Endothelial cell of umbilical vein (primary cell): ENCODE measurements at regions not wholly inside any gene's neighbourhood (a gene's known extent, or its start where the extent isn't known, plus 50 kb on each side); places are given as distances from the start of the nearest gene placed in this dataset.

Source experiments
- BruUV-seq: library from RNA; stranded (reverse); fragments of 400-500 nt; replicated peaks from 2 replicates; lab custom pipeline; 2021; lab: Mats Ljungman, UMichigan
- CTCF ChIA-PET: fragments of 300-600, 350-600 bp; sonication (Branson Sonifier 250); formaldehyde crosslinking; loops from one replicate; lab custom pipeline; 2021; ENCODE audit warnings: antibody characterized with exemption, inconsistent platforms; lab: Charles Lee
- POLR2A ChIA-PET: fragments of 300-600, 350-600 bp; sonication (Branson Sonifier 250); formaldehyde crosslinking; loops from one replicate; lab custom pipeline; 2021; ENCODE audit warnings: antibody characterized with exemption, inconsistent platforms; lab: Charles Lee
- DNase-seq: peaks from one replicate; pipeline ENCODE4 v3.0.0-alpha.2; 2011; ENCODE audit warnings: low read depth, low spot score
- FAIRE-seq: peaks from 2 replicates; lab custom pipeline; 2011; peaks lifted over from hg19 to GRCh38; lab: Jason Lieb, UNC
- H2AFZ ChIP-seq: 2 replicates; pipeline ENCODE4 v1.6.0; 2012; ENCODE audit warnings: low read depth, low read length, control low read depth, inconsistent platforms
- H3K27ac ChIP-seq: 2 replicates; pipeline ENCODE4 v1.5.1; 2011; ENCODE audit warnings: low read depth, mild to moderate bottlenecking, control low read depth, low read length, moderate library complexity; ENCODE audit not compliant: insufficient read depth
- H3K27me3 ChIP-seq, 2 experiments: 2 replicates each; pipeline versions ENCODE4 v1.6.0 to v1.6.1; 2011; ENCODE audit warnings: low read length in 2 of 2, mixed read lengths in 1 of 2; ENCODE audit not compliant: control insufficient read depth in 2 of 2, insufficient read depth in 2 of 2
- H3K36me3 ChIP-seq, 2 experiments: 2 replicates in 1 of 2; 3 replicates in 1 of 2; pipeline ENCODE4 v1.5.1; 2011; ENCODE audit warnings: low read length in 2 of 2, mild to moderate bottlenecking in 1 of 2, moderate library complexity in 1 of 2; ENCODE audit not compliant: control insufficient read depth in 2 of 2, insufficient read depth in 2 of 2; ENCODE audit errors: extremely low read depth in 1 of 2
- H3K4me1 ChIP-seq: 3 replicates; pipeline ENCODE4 v1.5.1; 2011; ENCODE audit warnings: mild to moderate bottlenecking, low read length; ENCODE audit not compliant: control insufficient read depth, insufficient read depth; ENCODE audit errors: extremely low read depth
- H3K4me2 ChIP-seq: 2 replicates; pipeline ENCODE4 v1.6.1; 2011; ENCODE audit warnings: low read length, control low read depth, mixed read lengths; ENCODE audit not compliant: insufficient read depth
- H3K4me3 ChIP-seq, 3 experiments: fragments of 200-600 bp in 1 of 3; sonication (generic), shearing (Covaris generic) in 1 of 3; replicated peaks in 1 of 3; 2 replicates each; pipeline ENCODE4 v1.5.1; 2011 to 2016; ENCODE audit warnings: control low read depth in 3 of 3, low read length in 3 of 3, mild to moderate bottlenecking in 2 of 3, inconsistent platforms in 1 of 3, low read depth in 1 of 3, moderate library complexity in 1 of 3; ENCODE audit not compliant: insufficient read depth in 1 of 3
- H3K79me2 ChIP-seq: 2 replicates; pipeline ENCODE4 v1.6.0; 2012; ENCODE audit warnings: low read length, inconsistent platforms; ENCODE audit not compliant: control insufficient read depth, insufficient read depth
- H3K9ac ChIP-seq: replicated peaks from 2 replicates; pipeline ENCODE3; 2011; ENCODE audit warnings: low read length, control low read depth; ENCODE audit not compliant: insufficient read depth; ENCODE audit errors: extremely low read depth
- H3K9me1 ChIP-seq: replicated peaks from 3 replicates; pipeline ENCODE4 v1.6.0; 2011; ENCODE audit warnings: mild to moderate bottlenecking, low read length; ENCODE audit not compliant: control insufficient read depth, insufficient read depth; ENCODE audit errors: extremely low read depth
- H3K9me3 ChIP-seq: replicated peaks from 2 replicates; pipeline ENCODE4 v1.5.1; 2012; ENCODE audit warnings: low read length, inconsistent platforms; ENCODE audit not compliant: control insufficient read depth, insufficient read depth
- H4K20me1 ChIP-seq: replicated peaks from 2 replicates; pipeline ENCODE3; 2011; ENCODE audit warnings: mild to moderate bottlenecking, low read length; ENCODE audit not compliant: control insufficient read depth, insufficient read depth; ENCODE audit errors: extremely low read depth
- CTCF ChIP-seq, 2 donors: IDR thresholded peaks; 1 replicate in 1 of 2; 2 replicates in 1 of 2; pipeline ENCODE4 v1.5.1; 2011; ENCODE audit warnings: low read length in 2 of 2, mild to moderate bottlenecking in 2 of 2, moderate library complexity in 2 of 2, control low read depth in 1 of 2, inconsistent platforms in 1 of 2, low read depth in 1 of 2; ENCODE audit not compliant: insufficient read depth in 1 of 2; ENCODE audit errors: extremely low read depth in 1 of 2
- EZH2 ChIP-seq: IDR thresholded peaks from 2 replicates; pipeline ENCODE4 v1.6.1; 2012; ENCODE audit warnings: borderline replicate concordance, low read depth, mild to moderate bottlenecking, moderate library complexity, low read length, inconsistent platforms; ENCODE audit not compliant: severe bottlenecking
- FOS ChIP-seq: IDR thresholded peaks from 2 replicates; pipeline ENCODE4 v1.6.1; 2011; ENCODE audit warnings: mild to moderate bottlenecking, low read length, moderate library complexity, borderline replicate concordance; ENCODE audit not compliant: insufficient read depth
- GATA2 ChIP-seq: IDR thresholded peaks from 2 replicates; pipeline ENCODE4 v1.7.0; 2011; ENCODE audit warnings: low read depth, mild to moderate bottlenecking, moderate library complexity, mixed read lengths, low read length; ENCODE audit not compliant: insufficient read length, insufficient read depth
- JUN ChIP-seq: IDR thresholded peaks from 2 replicates; pipeline ENCODE4 v1.6.1; 2011; ENCODE audit warnings: borderline replicate concordance, low read depth; ENCODE audit not compliant: insufficient read length, insufficient read depth
- MAX ChIP-seq: IDR thresholded peaks from 2 replicates; pipeline ENCODE4 v1.6.1; 2011; ENCODE audit not compliant: insufficient read depth, insufficient read length
- MYC ChIP-seq: IDR thresholded peaks from one replicate; pipeline ENCODE4 v1.6.1; 2011; ENCODE audit warnings: mild to moderate bottlenecking, low read depth, low read length
- POLR2A ChIP-seq: IDR thresholded peaks from 2 replicates; pipeline ENCODE4 v1.6.1; 2012; ENCODE audit warnings: low read depth, mild to moderate bottlenecking, control low read depth, low read length
- POLR2AphosphoS5 ChIP-seq: IDR thresholded peaks from 2 replicates; pipeline ENCODE4 v1.6.1; 2012; ENCODE audit warnings: low read depth, mild to moderate bottlenecking, control low read depth, low read length, moderate library complexity; ENCODE audit not compliant: insufficient read depth
- dilution Hi-C: fragments of 300-500 bp; cut with MboI; formaldehyde crosslinking; loops from one replicate; pipeline ENCODE4 v1.15.0; 2019; ENCODE audit warnings: low sequenced_read_pairs; ENCODE audit not compliant: extremely low pct_ligation_motif_present
- intact Hi-C: fragments of 100-400 bp; cut with micrococcal nuclease; formaldehyde crosslinking; loops from one replicate; pipeline ENCODE4 v1.10.0; 2022

GRCh38 chr2:103010306-103010705 is 248.5 kb downstream of the TMEM182 start:
- no peak overlapping the region for H3K27ac ChIP-seq
- H2AFZ ChIP-seq: no peak overlapping the region
- dilution Hi-C loops: no loop called here
- intact Hi-C loops: no loop called here
- H3K9me3 ChIP-seq: peaks cover 3% of the 10 kb centered on the region
- no peak overlapping the region for H3K4me3 ChIP-seq
- FAIRE-seq: no peak
- CTCF ChIA-PET: no interaction called here
- no peaks in the 10 kb centered on the region for H3K4me1 ChIP-seq
- no peak for DNase-seq
- H4K20me1 ChIP-seq: no peaks in the 10 kb centered on the region
- H3K79me2 ChIP-seq: no peaks in the 10 kb centered on the region
- no TSS peak for BruUV-seq
- H3K36me3 ChIP-seq: no peaks in the 10 kb centered on the region
- no peak overlapping the region for H3K9ac ChIP-seq
- H3K27me3 ChIP-seq: no peaks in the 10 kb centered on the region
- H3K4me2 ChIP-seq: no peak overlapping the region
- no peaks in the 10 kb centered on the region for H3K9me1 ChIP-seq
- POLR2A ChIA-PET: no interaction called here
- TF ChIP-seq CTCF (IDR thresholded peaks at IDR 0.05; ENCODE audit: extremely low read depth in 1 of 2, insufficient read depth in 1 of 2, low read depth in 1 of 2, low read length in 2 of 2) (no peak), POLR2A (no peak), FOS (no peak)

GRCh38 chr2:103010751-103011150 is 248.9 kb downstream of the TMEM182 start:
- Histone ChIP-seq H3K36me3 (no peaks in the 10 kb centered on the region), H3K9me3 (peaks cover 3% of the 10 kb centered on the region), H4K20me1 (no peaks in the 10 kb centered on the region), H3K9me1 (no peaks in the 10 kb centered on the region), H3K4me2 (no peak overlapping the region), H3K27ac (no peak overlapping the region), H3K4me1 (no peaks in the 10 kb centered on the region), H3K27me3 (no peaks in the 10 kb centered on the region), H2AFZ (no peak overlapping the region), H3K9ac (no peak overlapping the region), H3K4me3 (no peak overlapping the region), H3K79me2 (no peaks in the 10 kb centered on the region)
- dilution Hi-C loops: no loop called here
- DNase-seq (no peak), FAIRE-seq (no peak)
- ChIA-PET CTCF (no interaction called here), POLR2A (no interaction called here)
- intact Hi-C loops: no loop called here
- TF ChIP-seq JUN (no peak), POLR2A (no peak), EZH2 (no peak), MAX (no peak), CTCF (IDR thresholded peaks at IDR 0.05; ENCODE audit: extremely low read depth in 1 of 2, insufficient read depth in 1 of 2, low read depth in 1 of 2, low read length in 2 of 2) (no peak), GATA2 (no peak), FOS (no peak), POLR2AphosphoS5 (no peak), MYC (no peak)
- BruUV-seq: no TSS peak
